ENCODE measurements at regions not wholly inside any gene's neighbourhood (a gene's known extent, or its start where the extent isn't known, plus 50 kb on each side); places are given as distances from the start of the nearest gene placed in this dataset.
A peak's percentile ranks its signal among the peaks of the same experiment; 100 is the strongest.

GRCh38 chr7:131654249-131654558 lies 97.8 kb upstream of the PODXL start:
- TF ChIP-seq, protein P1, sequence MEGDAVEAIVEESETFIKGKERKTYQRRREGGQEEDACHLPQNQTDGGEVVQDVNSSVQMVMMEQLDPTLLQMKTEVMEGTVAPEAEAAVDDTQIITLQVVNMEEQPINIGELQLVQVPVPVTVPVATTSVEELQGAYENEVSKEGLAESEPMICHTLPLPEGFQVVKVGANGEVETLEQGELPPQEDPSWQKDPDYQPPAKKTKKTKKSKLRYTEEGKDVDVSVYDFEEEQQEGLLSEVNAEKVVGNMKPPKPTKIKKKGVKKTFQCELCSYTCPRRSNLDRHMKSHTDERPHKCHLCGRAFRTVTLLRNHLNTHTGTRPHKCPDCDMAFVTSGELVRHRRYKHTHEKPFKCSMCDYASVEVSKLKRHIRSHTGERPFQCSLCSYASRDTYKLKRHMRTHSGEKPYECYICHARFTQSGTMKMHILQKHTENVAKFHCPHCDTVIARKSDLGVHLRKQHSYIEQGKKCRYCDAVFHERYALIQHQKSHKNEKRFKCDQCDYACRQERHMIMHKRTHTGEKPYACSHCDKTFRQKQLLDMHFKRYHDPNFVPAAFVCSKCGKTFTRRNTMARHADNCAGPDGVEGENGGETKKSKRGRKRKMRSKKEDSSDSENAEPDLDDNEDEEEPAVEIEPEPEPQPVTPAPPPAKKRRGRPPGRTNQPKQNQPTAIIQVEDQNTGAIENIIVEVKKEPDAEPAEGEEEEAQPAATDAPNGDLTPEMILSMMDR (IDR thresholded peaks at IDR 0.05 in 2 of 3, conservative IDR thresholded peaks at IDR 0.05 in 1 of 3; ENCODE audit: insufficient read depth in 2 of 3, low read depth in 1 of 3, low read length in 3 of 3), result 0 out of 6 replicates have a peak, but pooled peaks of 1 of the 3 experiments have one; percentile 2
- no peak for TF ChIP-seq HDAC2 (IDR thresholded peaks at IDR 0.05)
- TF ChIP-seq KDM1A (IDR thresholded peaks at IDR 0.05), result no peak
- no peak for TF ChIP-seq EZH2 (IDR thresholded peaks at IDR 0.05; ENCODE audit: borderline replicate concordance, low read depth, low read length)
- TF ChIP-seq, protein P2, sequence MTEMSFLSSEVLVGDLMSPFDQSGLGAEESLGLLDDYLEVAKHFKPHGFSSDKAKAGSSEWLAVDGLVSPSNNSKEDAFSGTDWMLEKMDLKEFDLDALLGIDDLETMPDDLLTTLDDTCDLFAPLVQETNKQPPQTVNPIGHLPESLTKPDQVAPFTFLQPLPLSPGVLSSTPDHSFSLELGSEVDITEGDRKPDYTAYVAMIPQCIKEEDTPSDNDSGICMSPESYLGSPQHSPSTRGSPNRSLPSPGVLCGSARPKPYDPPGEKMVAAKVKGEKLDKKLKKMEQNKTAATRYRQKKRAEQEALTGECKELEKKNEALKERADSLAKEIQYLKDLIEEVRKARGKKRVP (CRISPR knock-in tag; IDR thresholded peaks at IDR 0.05), result no peak
- no peak for TF ChIP-seq GABPA (tag; conservative IDR thresholded peaks at IDR 0.05; ENCODE audit: low read depth)
- TF ChIP-seq ZNF764 (CRISPR knock-in tag; IDR thresholded peaks at IDR 0.05; ENCODE audit: low read depth), result no peak
- TF ChIP-seq, protein P3, sequence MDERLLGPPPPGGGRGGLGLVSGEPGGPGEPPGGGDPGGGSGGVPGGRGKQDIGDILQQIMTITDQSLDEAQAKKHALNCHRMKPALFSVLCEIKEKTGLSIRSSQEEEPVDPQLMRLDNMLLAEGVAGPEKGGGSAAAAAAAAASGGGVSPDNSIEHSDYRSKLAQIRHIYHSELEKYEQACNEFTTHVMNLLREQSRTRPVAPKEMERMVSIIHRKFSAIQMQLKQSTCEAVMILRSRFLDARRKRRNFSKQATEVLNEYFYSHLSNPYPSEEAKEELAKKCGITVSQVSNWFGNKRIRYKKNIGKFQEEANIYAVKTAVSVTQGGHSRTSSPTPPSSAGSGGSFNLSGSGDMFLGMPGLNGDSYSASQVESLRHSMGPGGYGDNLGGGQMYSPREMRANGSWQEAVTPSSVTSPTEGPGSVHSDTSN (CRISPR knock-in tag; IDR thresholded peaks at IDR 0.05; ENCODE audit: low read depth), result no peak
- TF ChIP-seq, protein P3 (tag; conservative IDR thresholded peaks at IDR 0.05; ENCODE audit: low read depth), result no peak
- no peak for TF ChIP-seq MAZ (CRISPR knock-in tag; conservative IDR thresholded peaks at IDR 0.05 in 1 of 2, IDR thresholded peaks at IDR 0.05 in 1 of 2)
- TF ChIP-seq MYC (IDR thresholded peaks at IDR 0.05; ENCODE audit: low read depth, low read length), result no peak
- no peak for TF ChIP-seq MYC (CRISPR knock-in tag; IDR thresholded peaks at IDR 0.05; ENCODE audit: borderline replicate concordance, low read depth)
- no peak for TF ChIP-seq MAX (CRISPR knock-in tag; IDR thresholded peaks at IDR 0.05)
- no peak for TF ChIP-seq MCM2 (IDR thresholded peaks at IDR 0.05; ENCODE audit: low read depth)
